ENCODE measurements at regions not wholly inside any gene's neighbourhood (a gene's known extent, or its start where the extent isn't known, plus 50 kb on each side); places are given as distances from the start of the nearest gene placed in this dataset.

DNA sequence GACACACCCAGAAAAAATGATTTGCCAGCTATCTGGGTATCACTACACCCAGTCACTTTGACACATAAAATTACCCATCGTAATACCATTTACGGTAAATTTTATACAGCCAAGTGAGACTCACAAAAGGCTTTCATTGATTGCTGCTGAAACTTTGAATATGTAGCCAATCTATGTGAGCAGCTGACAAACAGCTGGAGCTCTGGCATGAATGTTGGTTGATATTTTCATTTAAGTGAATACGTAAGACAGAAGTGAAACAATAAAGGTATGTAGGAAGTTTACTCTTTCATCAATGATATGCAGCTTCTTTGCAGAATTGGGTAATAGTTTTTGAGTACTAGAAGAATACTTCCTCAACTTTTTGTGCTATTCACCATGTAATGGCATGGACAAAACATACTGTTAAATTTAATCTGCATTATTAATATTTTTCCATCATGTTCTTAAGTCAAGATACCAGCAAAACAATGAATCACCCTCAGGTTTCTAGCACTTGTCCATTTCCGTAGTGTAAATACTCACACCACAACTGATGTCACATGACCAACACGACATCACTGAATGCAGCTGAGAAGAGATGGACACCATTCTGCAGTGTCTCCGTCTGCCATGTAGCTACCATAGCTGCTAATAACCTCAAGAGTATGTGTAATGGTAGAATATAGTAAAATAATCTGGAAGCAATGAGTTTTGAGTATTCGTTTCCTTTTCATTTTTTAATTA lies 205.9 kb upstream of the HES1 start:
- DNase-seq (ENCODE audit: low read depth in 2 of 2): no peak

- DNase-seq (ENCODE audit: low read depth in 2 of 2): no peak
Measured at GRCh38 chr3:193932136-193932535, 203.8 kb upstream of the HES1 start.

- no peak for DNase-seq (ENCODE audit: low read depth in 2 of 2)
Measured at GRCh38 chr3:193932576-193932975, 203.4 kb upstream of the HES1 start.

DNA sequence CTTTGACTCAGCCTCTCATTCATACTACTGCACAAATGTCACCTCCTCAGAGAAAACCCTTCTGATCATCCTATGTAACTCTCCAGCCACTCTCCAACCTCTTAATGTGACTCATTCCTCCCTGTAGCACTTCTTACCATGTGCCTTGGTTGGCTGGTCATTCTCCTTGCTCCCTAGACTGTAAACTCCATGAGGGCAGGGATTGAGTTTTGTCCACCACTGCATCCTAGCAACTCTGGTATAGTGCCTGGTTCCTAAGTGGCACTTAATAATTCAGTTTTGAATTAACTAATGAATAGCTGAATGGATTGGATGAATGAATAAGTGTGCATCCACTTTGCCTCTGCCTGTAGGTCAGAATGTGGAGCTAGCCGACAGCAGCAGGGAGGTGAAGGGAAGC lies 202.5 kb upstream of the HES1 start:
- no peak for DNase-seq (ENCODE audit: low read depth in 2 of 2)

- no peak for DNase-seq (ENCODE audit: low read depth in 2 of 2)
Measured at GRCh38 chr3:193935916-193936315, 200.0 kb upstream of the HES1 start.

- DNase-seq (ENCODE audit: low read depth in 2 of 2): no peak
Measured at GRCh38 chr3:193938613-193939012, 197.3 kb upstream of the HES1 start.

DNA sequence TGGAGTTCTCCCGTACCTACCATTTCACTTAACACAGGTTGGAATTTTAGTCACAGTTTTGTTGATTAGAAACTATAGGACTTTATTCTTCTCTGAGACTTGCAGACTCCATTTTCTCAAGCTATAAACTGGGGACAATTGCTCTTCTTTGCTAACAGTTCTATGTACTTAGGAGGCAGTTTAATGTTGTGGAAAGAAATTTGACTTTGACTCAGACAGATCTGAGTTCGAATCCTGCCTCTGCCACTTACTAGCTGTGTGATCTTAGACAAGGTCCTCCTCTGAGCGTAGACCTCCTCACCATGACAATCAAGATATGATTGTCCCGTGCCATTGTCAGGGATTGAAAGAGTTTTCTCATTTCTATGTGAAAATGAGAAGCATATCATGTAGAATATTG lies 196.4 kb upstream of the HES1 start:
- DNase-seq (ENCODE audit: low read depth in 2 of 2): no peak

- DNase-seq (ENCODE audit: low read depth in 2 of 2): no peak
Measured at GRCh38 chr3:193940526-193940925, 195.4 kb upstream of the HES1 start.

DNA sequence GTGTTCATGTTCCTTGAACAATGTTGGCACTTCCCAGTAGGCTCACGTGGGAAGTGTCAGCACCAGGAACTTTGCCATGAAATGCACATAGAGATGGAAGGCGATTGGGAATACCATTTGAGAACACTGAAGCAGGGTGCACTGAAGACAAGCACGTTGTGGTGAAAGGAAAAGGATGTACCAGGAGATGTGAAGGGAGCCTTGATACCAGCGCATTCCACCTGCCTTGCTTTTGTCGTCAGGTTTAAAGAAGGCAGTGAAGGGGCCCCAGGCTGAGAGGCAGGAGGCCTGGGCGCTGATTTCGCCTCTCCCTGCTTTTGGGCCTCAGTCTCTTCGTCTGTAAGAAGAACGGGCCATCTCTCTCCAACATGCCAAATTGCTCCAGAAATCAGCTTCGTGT lies 194.5 kb upstream of the HES1 start:
- no peak for DNase-seq (ENCODE audit: low read depth in 2 of 2)

DNA sequence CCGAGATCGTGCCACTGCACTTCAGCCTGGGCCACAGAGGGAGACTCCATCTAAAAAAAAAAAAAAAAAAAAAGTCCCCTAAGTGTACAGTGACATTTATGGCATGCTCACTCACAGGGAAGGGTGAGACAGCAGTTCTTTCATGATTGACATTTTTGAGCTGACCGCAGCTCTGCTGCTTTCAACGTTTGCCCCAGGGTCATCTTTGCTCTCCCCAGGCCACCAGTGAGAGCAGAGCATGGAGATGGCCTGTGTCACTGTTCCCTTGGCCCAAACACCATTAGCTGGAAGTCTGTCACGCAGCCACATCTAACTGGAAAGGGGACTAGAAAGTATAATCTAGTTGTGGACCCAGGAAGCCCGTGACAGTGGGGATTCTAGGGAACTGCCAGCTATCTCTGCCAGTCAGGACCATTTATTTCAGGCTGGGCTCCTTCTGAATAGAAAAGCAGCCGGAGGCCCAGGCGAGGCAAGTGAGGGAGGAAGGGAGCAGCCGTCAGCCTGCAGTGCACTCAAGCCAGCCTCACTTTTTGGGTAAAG lies 193.4 kb upstream of the HES1 start:
- DNase-seq (ENCODE audit: low read depth in 2 of 2): no peak

- no peak for DNase-seq (ENCODE audit: low read depth in 2 of 2)
Measured at GRCh38 chr3:193943200-193943599, 192.7 kb upstream of the HES1 start.

- no peak for DNase-seq (ENCODE audit: low read depth in 2 of 2)
Measured at GRCh38 chr3:193943851-193944517, 192.0 kb upstream of the HES1 start.

GRCh38 chr3:193944518-193944884 lies 191.4 kb upstream of the HES1 start:
- no peak for DNase-seq (ENCODE audit: low read depth in 2 of 2)

GRCh38 chr3:193945143-193945542 lies 190.8 kb upstream of the HES1 start:
- no peak for DNase-seq (ENCODE audit: low read depth in 2 of 2)

GRCh38 chr3:193946945-193947344 lies 189.0 kb upstream of the HES1 start:
- no peak for DNase-seq (ENCODE audit: low read depth in 2 of 2)

GRCh38 chr3:193947596-193947995 lies 188.4 kb upstream of the HES1 start:
- DNase-seq (ENCODE audit: low read depth in 2 of 2): no peak

DNA sequence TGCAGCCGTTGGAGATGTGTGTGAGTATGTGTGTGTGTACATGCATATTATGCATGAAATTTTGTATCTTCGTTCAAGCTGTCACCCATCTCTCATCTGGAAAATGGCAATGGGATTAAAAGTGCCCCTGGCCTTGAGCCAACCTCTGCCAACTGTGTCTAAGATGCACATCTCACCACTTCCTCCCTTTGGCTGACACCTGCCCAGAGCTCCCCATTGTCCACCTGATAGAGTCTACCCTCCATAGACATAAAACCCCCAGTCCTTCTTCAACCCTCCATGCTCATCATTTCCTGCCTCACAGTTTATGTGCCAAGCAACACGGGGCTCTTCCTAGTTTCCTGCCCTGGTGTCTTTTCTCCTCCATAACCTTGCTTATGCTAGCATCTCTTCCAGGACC lies 187.5 kb upstream of the HES1 start:
- DNase-seq (ENCODE audit: low read depth in 2 of 2): no peak

DNA sequence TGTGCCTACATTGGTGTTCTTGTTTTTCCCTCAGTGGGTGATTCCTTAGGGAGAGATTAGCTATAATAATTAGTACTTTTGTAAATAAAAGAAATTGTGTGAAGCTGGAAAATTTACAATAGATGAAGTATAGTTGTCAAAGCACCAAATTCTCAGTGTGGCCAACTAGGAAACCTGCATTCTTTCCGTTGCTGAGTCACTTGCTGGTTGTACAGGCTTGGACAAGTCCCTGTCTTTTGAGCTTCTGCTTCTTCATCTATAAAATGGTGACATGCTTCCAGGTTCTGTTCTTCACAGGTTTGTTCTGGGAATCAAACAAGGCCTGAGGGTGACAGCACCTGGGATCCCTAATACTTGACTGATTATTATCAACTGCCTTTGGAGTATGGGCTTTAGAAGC lies 184.1 kb upstream of the HES1 start:
- no peak for DNase-seq (ENCODE audit: low read depth in 2 of 2)

DNA sequence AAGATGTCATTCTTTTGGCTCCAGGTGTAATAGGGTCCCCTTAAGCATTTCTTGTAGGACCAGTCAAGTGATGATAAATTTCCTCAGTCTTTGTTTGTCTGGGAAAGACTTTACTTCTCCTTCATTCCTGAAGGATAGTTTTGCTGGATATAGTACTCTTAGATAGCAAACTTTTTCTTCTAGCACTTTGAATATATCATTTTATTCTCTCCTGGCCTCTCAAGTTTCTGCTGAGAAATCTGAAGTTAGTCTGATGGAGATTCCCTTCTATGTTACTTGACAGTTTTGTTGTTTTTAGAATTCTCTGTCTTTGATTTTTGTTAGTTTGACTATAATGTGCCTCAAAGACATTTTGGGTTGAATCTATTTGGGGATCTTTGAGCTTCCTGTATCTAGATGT lies 181.2 kb upstream of the HES1 start:
- DNase-seq (ENCODE audit: low read depth in 2 of 2): no peak

- no peak for DNase-seq (ENCODE audit: low read depth in 2 of 2)
Measured at GRCh38 chr3:193955719-193956118, 180.2 kb upstream of the HES1 start.

DNA sequence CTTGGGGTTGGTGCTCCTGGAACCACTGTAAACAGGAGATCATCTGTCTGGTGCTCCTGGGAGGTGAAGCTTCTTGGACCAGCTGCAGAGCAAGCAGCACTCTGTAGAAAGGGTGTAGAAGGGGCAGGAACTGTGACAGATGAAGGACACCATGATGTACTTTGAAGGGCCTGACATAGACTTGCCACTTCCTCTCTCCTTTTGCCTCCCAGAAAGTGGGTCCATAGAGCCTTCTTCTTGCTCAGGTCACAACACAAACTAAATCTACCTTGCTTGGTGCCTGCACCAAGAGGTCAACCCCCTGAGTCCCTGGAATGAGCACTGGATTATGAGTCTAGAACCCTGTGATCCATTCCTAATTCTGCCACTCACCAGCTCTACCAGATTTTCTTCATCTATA lies 176.1 kb upstream of the HES1 start:
- no peak for DNase-seq (ENCODE audit: low read depth in 2 of 2)

GRCh38 chr3:193960487-193961274 lies 175.3 kb upstream of the HES1 start:
- DNase-seq (ENCODE audit: low read depth in 2 of 2): no peak
